ENCODE measurements at regions not wholly inside any gene's neighbourhood (a gene's known extent, or its start where the extent isn't known, plus 50 kb on each side); places are given as distances from the start of the nearest gene placed in this dataset.

DNA sequence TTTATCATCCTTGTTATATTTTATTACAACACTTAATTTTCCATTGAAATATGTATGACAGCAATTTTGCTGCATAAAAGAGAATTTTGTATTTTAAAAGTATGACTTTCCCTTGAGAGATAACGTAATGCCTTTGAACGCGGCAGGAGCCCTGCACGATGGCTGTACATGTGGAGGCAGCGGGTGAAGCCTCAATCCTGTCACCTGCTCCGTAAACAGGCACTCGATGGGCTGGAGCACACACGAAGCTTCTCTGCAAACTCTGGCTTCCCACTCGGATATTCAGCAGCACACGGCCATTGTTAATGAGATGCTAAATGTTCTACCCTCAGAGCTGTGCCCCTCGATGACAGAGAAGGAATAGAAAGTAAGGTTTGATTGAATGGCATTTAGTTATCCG lies 184.4 kb downstream of the RTP5 start:
- Histone ChIP-seq H3K27ac (no peak overlapping the region), H3K4me3 (no peak overlapping the region), H3K4me2 (no peak overlapping the region), H3K4me1 (no peaks in the 10 kb centered on the region), H3K9me3 (no peaks in the 10 kb centered on the region)
- DNase-seq (ENCODE audit: low read depth in 1 of 2, low spot score in 1 of 2) (no peak), FAIRE-seq (no peak), ATAC-seq (no peak)
- CTCF ChIA-PET = no interaction called here
- POLR2A ChIA-PET = no interaction called here
- 25% methylated on average over 12 of the region's 12 CpGs for WGBS (ENCODE audit: missing lambda C conversion rate)
- TF ChIP-seq USF2 (IDR thresholded peaks at IDR 0.05) (no peak), ZC3H11A (IDR thresholded peaks at IDR 0.05) (no peak), KDM5A (IDR thresholded peaks at IDR 0.05) (no peak), TP53 (CRISPR knock-in tag; IDR thresholded peaks at IDR 0.05) (no peak), PBX3 (IDR thresholded peaks at IDR 0.05) (no peak)
- TF ChIP-seq, protein P1, sequence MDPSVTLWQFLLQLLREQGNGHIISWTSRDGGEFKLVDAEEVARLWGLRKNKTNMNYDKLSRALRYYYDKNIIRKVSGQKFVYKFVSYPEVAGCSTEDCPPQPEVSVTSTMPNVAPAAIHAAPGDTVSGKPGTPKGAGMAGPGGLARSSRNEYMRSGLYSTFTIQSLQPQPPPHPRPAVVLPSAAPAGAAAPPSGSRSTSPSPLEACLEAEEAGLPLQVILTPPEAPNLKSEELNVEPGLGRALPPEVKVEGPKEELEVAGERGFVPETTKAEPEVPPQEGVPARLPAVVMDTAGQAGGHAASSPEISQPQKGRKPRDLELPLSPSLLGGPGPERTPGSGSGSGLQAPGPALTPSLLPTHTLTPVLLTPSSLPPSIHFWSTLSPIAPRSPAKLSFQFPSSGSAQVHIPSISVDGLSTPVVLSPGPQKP (IDR thresholded peaks at IDR 0.05; ENCODE audit: low read depth, low read length) = no peak

DNA sequence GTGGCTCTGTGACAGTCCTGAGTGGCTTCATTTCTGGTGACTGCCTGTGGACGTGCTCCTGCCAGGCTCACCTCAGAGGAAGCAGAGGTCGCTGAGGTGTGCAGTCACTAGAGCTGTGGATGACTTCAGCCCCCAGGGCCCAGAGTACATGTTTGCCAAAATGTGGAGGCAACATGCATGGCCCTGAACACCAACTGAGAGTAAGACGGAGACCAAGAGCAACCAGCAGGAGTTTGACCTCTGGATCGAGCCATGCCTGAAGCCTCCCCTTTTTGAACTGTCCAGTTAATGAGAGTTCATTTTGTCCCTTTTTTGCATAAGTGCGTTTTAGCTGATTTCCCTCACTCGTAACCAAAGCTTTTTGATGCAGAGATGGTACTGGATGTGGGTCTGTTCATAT lies 184.9 kb downstream of the RTP5 start:
- no peak for FAIRE-seq
- ATAC-seq = no peak
- CTCF ChIA-PET = interaction anchor here (0.7 kb wide), 1 partner anchor 17 kb away, joined by 3 read pairs; no protein-coding TSS in a partner anchor

GRCh38 chr2:242054881-242055801 lies 185.6 kb downstream of the RTP5 start:
- Histone ChIP-seq H3K4me2 (no peak overlapping the region), H3K4me1 (no peaks in the 10 kb centered on the region), H3K27ac (no peak overlapping the region), H3K9me3 (peaks cover 6% of the 10 kb centered on the region; the same call in 2 of the 3 replicates), H3K4me3 (no peak overlapping the region)
- no peak for ATAC-seq
- no peak for DNase-seq (ENCODE audit: low read depth in 1 of 2, low spot score in 1 of 2)
- 61% methylated on average over 32 of the region's 39 CpGs for WGBS (ENCODE audit: missing lambda C conversion rate)
- ChIA-PET CTCF (interaction anchor here (0.7 kb wide), 1 partner anchor 16 kb away, joined by 3 read pairs; no protein-coding TSS in a partner anchor), POLR2A (no interaction called here)
- FAIRE-seq = no peak
- no peak for TF ChIP-seq MAFK (IDR thresholded peaks at IDR 0.05; ENCODE audit: partially characterized antibody)
- TF ChIP-seq, protein P1 (IDR thresholded peaks at IDR 0.05; ENCODE audit: low read depth, low read length) = no peak
- TF ChIP-seq HES2 (IDR thresholded peaks at IDR 0.05) = no peak
- no peak for TF ChIP-seq RCOR1 (IDR thresholded peaks at IDR 0.05; ENCODE audit: low read depth, low read length)
- no peak for TF ChIP-seq NFE2L2 (conservative IDR thresholded peaks at IDR 0.05; ENCODE audit: low read length)
- no peak for TF ChIP-seq KDM5A (IDR thresholded peaks at IDR 0.05)
- TF ChIP-seq ZFP36 (IDR thresholded peaks at IDR 0.05; ENCODE audit: borderline replicate concordance, partially characterized antibody) = no peak
- no peak for TF ChIP-seq E2F6 (IDR thresholded peaks at IDR 0.05; ENCODE audit: borderline replicate concordance, low read depth)
- no peak for TF ChIP-seq CBX8 (IDR thresholded peaks at IDR 0.05)
- TF ChIP-seq NR3C1 (IDR thresholded peaks at IDR 0.05) = no peak
- TF ChIP-seq HEYL (CRISPR knock-in tag; IDR thresholded peaks at IDR 0.05) = no peak
- no peak for TF ChIP-seq POLR2A (IDR thresholded peaks at IDR 0.05; ENCODE audit: low read length)
- TF ChIP-seq, protein P2, sequence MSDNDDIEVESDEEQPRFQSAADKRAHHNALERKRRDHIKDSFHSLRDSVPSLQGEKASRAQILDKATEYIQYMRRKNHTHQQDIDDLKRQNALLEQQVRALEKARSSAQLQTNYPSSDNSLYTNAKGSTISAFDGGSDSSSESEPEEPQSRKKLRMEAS (IDR thresholded peaks at IDR 0.05) = no peak
- no peak for TF ChIP-seq HOXA7 (CRISPR knock-in tag; IDR thresholded peaks at IDR 0.05)
- TF ChIP-seq FOXS1 (CRISPR knock-in tag; IDR thresholded peaks at IDR 0.05) = no peak

More for the DNA sequence above, 184.9 kb downstream of the RTP5 start:
- H3K27ac ChIP-seq = no peak overlapping the region
- no peaks in the 10 kb centered on the region for H3K4me1 ChIP-seq
- H3K9me3 ChIP-seq = no peaks in the 10 kb centered on the region
- no peak overlapping the region for H3K4me2 ChIP-seq
- H3K4me3 ChIP-seq = no peak overlapping the region
- WGBS (ENCODE audit: missing lambda C conversion rate) = 36% methylated on average over 6 of the region's 6 CpGs
- POLR2A ChIA-PET = no interaction called here
- no peak for DNase-seq (ENCODE audit: low read depth in 1 of 2, low spot score in 1 of 2)
- TF ChIP-seq SMC3 (IDR thresholded peaks at IDR 0.05) = no peak
- TF ChIP-seq MYC (IDR thresholded peaks at IDR 0.05; ENCODE audit: borderline replicate concordance, low read length) = no peak
- no peak for TF ChIP-seq PHF8 (IDR thresholded peaks at IDR 0.05; ENCODE audit: borderline replicate concordance, low read depth)
- TF ChIP-seq ZC3H11A (IDR thresholded peaks at IDR 0.05) = no peak
- no peak for TF ChIP-seq RNF2 (IDR thresholded peaks at IDR 0.05; ENCODE audit: borderline replicate concordance, low read depth)
- no peak for TF ChIP-seq KDM1A (IDR thresholded peaks at IDR 0.05; ENCODE audit: low read depth)
- no peak for TF ChIP-seq ZFP36 (IDR thresholded peaks at IDR 0.05; ENCODE audit: borderline replicate concordance, partially characterized antibody)
- TF ChIP-seq CBX8 (IDR thresholded peaks at IDR 0.05) = no peak
- no peak for TF ChIP-seq GATA3 (IDR thresholded peaks at IDR 0.05; ENCODE audit: borderline replicate concordance)
- no peak for TF ChIP-seq TP53 (CRISPR knock-in tag; IDR thresholded peaks at IDR 0.05)
- TF ChIP-seq MAFK (IDR thresholded peaks at IDR 0.05; ENCODE audit: partially characterized antibody) = no peak
- TF ChIP-seq CHD4 (IDR thresholded peaks at IDR 0.05; ENCODE audit: borderline replicate concordance) = no peak
- TF ChIP-seq ZNF302 (CRISPR knock-in tag; IDR thresholded peaks at IDR 0.05) = no peak
- no peak for TF ChIP-seq HES2 (IDR thresholded peaks at IDR 0.05)
- TF ChIP-seq FOXS1 (CRISPR knock-in tag; IDR thresholded peaks at IDR 0.05) = no peak
- TF ChIP-seq, protein P3, sequence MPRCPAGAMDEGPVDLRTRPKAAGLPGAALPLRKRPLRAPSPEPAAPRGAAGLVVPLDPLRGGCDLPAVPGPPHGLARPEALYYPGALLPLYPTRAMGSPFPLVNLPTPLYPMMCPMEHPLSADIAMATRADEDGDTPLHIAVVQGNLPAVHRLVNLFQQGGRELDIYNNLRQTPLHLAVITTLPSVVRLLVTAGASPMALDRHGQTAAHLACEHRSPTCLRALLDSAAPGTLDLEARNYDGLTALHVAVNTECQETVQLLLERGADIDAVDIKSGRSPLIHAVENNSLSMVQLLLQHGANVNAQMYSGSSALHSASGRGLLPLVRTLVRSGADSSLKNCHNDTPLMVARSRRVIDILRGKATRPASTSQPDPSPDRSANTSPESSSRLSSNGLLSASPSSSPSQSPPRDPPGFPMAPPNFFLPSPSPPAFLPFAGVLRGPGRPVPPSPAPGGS (IDR thresholded peaks at IDR 0.05) = no peak

All from A549 (cell line).